GM23248 (cell line): ENCODE measurements at regions not wholly inside any gene's neighbourhood (a gene's known extent, or its start where the extent isn't known, plus 50 kb on each side); places are given as distances from the start of the nearest gene placed in this dataset.

ENCODE experiments used
- EZH2 ChIP-seq: fragments of 200-600 bp; sonication (generic); IDR thresholded peaks from 2 replicates; pipeline ENCODE4 v1.6.1; 2018; ENCODE audit warnings: antibody characterized with exemption, mild to moderate bottlenecking; ENCODE audit not compliant: insufficient read depth, poor library complexity, severe bottlenecking
- EZH2phosphoT487 ChIP-seq: fragments of 200-600 bp; sonication (generic); IDR thresholded peaks from 2 replicates; pipeline ENCODE4 v1.6.1; 2018; ENCODE audit warnings: antibody characterized with exemption, moderate library complexity, mild to moderate bottlenecking, low read depth; ENCODE audit not compliant: insufficient read depth

DNA sequence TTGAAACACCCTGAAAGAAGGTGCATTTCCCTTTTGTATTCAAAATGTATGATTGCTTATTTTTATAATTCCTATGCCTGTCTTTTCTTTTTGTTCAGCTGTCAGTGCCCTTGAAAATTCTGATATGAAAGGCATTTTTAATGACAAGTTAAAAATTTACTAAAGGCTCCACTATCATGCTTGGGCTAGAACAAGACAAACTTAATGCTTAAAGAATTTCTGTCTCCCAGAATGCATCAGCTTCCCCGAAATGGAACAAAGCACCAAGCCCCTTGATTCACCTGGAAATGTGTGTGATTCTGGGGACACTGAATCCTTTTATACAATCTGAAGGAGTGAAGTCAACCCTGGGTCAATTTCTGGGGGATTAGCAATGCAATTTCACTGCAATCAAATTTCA is 457.5 kb downstream of the LMO4 start:
- no peak for TF ChIP-seq EZH2
- no peak for TF ChIP-seq EZH2phosphoT487
